MM.1S (cell line): ENCODE measurements at regions not wholly inside any gene's neighbourhood (a gene's known extent, or its start where the extent isn't known, plus 50 kb on each side); places are given as distances from the start of the nearest gene placed in this dataset.

Source experiments
- CTCF ChIP-seq: fragments of 300-600 bp; sonication (generic); IDR thresholded peaks from 2 replicates; pipeline ENCODE4 v1.5.1; 2016; ENCODE audit warnings: antibody characterized with exemption, low read length, mixed read lengths
- EZH2 ChIP-seq: fragments of 300-600 bp; sonication (generic); optimal IDR thresholded peaks from 2 replicates; pipeline ENCODE3; 2017; ENCODE audit warnings: low read depth, mild to moderate bottlenecking, antibody characterized with exemption, low read length, mixed read lengths
- EZH2phosphoT487 ChIP-seq: fragments of 300-600 bp; sonication (generic); IDR thresholded peaks from 2 replicates; pipeline ENCODE4 v1.6.1; 2018; ENCODE audit warnings: antibody characterized with exemption, low read length

DNA sequence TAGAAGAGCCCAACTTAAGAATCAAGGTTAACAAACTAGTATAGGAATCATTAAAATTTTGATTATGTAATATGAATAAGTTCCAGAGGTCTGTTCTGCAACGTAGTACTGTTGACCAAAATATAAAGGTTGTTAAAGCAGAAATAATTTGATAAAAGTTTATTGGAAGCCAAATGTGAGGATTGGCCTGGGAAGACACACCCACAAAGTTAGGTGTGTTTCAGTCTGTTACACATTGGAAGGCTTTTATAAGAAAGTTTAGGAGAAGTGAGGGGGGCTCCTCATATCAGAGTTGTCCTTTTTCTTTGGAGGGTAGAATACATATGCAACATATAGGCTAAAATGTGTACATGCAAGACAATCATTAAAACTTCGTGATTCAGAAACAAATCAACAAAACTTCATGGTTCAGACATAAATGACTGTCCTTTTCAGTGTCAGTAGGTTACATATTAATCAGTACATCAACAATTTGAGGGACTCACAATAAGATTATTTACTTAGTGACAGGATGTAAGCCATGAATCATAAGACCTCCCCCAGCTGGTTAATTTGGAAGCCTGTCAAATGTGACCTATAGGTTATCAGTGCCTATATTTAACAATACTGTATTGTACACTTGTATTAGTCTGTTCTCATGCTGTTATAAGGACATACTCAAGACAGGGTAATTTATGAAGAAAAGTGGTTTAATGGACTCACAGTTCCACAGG, 245.0 kb upstream of the B3GALT2 start:
- TF ChIP-seq CTCF (no peak), EZH2 (no peak), EZH2phosphoT487 (no peak)
